HG03135 (cell line): ENCODE measurements at regions not wholly inside any gene's neighbourhood (a gene's known extent, or its start where the extent isn't known, plus 50 kb on each side); places are given as distances from the start of the nearest gene placed in this dataset.
"Not testable (repeated sequence)": the region's sequence is repeated elsewhere in the genome, so short reads cannot be mapped to it uniquely, and the experiment has no call there.

Source experiments
- ATAC-seq: cut with Tn5 transposase; IDR thresholded peaks from one replicate; pipeline ENCODE4 v1.9.1; 2021; ENCODE audit warnings: mild to moderate bottlenecking, moderate library complexity; ENCODE audit not compliant: unreplicated experiment

GRCh38 chr9:42430674-42431615, 247.5 kb downstream of the SPATA31A6 start:
- ATAC-seq = not testable (repeated sequence)

GRCh38 chr9:42431616-42432010, 248.2 kb downstream of the SPATA31A6 start:
- ATAC-seq = not testable (repeated sequence)

GRCh38 chr9:42434844-42435714, 251.6 kb downstream of the SPATA31A6 start:
- not testable (repeated sequence) for ATAC-seq

GRCh38 chr9:42435715-42436342, 252.4 kb downstream of the SPATA31A6 start:
- ATAC-seq = not testable (repeated sequence)

- not testable (repeated sequence) for ATAC-seq
These were observed 253.7 kb downstream of the SPATA31A6 start for GRCh38 chr9:42437057-42437759.

GRCh38 chr9:42442680-42443079, 259.2 kb downstream of the SPATA31A6 start:
- ATAC-seq = not testable (repeated sequence)

- peak; percentile 67 for ATAC-seq
These were observed 260.0 kb downstream of the SPATA31A6 start for GRCh38 chr9:42443414-42443813.

- ATAC-seq = not testable (repeated sequence)
These were observed 278.0 kb downstream of the SPATA31A6 start for GRCh38 chr9:42461436-42461835.

- ATAC-seq = not testable (repeated sequence)
These were observed 278.4 kb downstream of the SPATA31A6 start for GRCh38 chr9:42461863-42462262.

GRCh38 chr9:42463981-42464380, 280.5 kb downstream of the SPATA31A6 start:
- ATAC-seq = not testable (repeated sequence)

- ATAC-seq = not testable (repeated sequence)
These were observed 287.1 kb downstream of the SPATA31A6 start for GRCh38 chr9:42470577-42470976.

- not testable (repeated sequence) for ATAC-seq
These were observed 307.5 kb downstream of the SPATA31A6 start for GRCh38 chr9:42490989-42491388.

- ATAC-seq = not testable (repeated sequence)
These were observed 319.3 kb downstream of the SPATA31A6 start for GRCh38 chr9:42502620-42503264.

- ATAC-seq = not testable (repeated sequence)
These were observed 324.7 kb downstream of the SPATA31A6 start for GRCh38 chr9:42508111-42508510.

- ATAC-seq = not testable (repeated sequence)
These were observed 330.1 kb downstream of the SPATA31A6 start for GRCh38 chr9:42513535-42513934.

GRCh38 chr9:42534325-42534983, 351.0 kb downstream of the SPATA31A6 start:
- not testable (repeated sequence) for ATAC-seq

GRCh38 chr9:42534984-42535325, 351.5 kb downstream of the SPATA31A6 start:
- not testable (repeated sequence) for ATAC-seq

GRCh38 chr9:42550789-42551357, 367.4 kb downstream of the SPATA31A6 start:
- peak; percentile 81 for ATAC-seq

- ATAC-seq = not testable (repeated sequence)
These were observed 385.1 kb downstream of the SPATA31A6 start for GRCh38 chr9:42568530-42568929.
